ENCODE measurements at regions not wholly inside any gene's neighbourhood (a gene's known extent, or its start where the extent isn't known, plus 50 kb on each side); places are given as distances from the start of the nearest gene placed in this dataset.

DNA sequence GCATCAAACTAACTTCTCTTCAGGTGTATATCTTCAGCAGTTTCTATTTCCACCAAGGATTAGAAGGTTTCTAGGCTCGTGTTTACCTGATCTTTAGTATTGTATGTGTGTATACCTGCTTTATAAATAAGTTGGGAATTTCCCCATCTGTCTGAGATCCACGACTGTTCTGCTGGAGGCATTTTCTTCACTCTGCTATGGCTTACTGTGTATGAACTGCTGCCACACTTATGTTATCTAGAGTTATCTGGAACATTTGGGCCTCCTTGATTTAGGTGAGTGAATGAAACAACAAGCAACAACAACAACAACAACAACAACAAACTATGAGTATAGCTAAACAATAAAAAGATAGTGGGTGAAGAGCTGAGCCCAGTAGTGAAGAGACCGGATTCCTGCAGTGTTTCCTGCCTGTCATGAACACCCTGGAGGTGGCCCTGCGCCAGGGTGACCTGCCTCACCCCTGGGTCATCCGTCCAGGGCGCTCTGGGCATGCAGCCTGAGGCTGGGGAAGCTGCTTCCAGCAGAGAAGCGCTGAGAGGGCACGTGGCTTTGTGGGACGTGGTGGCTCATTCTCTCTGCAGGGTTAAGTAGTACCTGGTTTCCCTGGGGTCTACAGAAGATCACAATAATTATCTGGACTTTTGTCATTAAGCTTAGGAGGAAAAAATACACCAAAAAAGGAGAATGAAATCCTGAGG lies 56.1 kb upstream of the GATA6 start:
- DNase-seq (ENCODE audit: low spot score): no peak

DNA sequence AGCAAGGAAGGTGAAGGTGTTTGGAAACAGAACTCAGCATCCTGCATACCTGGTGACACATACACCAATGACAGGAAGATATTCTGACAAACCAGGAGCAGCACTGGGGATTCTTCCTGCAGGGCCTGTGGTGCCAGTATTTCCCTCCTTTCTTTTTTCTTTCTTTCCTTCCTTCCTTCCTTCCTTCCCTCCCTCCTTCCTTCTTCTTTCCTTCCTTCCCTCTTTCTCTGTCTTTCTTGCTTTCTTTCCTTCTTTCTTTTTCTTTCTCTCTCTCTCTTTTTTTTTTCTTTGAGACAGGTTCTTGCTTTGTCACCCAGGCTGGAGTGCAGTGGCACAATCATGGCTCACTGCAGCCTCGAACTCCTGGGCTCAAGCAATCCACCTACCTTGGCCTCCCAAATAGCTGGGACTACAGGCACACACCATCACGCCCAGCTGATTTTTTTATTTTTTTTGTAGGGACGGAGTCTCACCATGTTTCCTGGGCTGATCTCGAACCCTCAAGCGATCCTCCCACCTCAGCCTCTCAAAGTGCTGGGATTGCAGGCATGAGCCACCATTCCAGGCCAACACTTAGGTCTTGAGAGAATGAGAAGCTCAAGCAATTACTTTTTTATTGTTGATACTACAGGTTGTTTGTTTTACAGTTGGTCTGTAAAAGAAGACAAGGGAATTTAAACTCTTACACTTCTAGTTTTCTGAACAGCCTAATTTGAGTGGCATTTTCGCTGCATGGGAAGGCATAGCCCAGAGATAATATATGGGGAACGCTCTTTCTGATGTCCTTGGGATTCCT lies 54.7 kb upstream of the GATA6 start:
- DNase-seq (ENCODE audit: low spot score): no peak

DNA sequence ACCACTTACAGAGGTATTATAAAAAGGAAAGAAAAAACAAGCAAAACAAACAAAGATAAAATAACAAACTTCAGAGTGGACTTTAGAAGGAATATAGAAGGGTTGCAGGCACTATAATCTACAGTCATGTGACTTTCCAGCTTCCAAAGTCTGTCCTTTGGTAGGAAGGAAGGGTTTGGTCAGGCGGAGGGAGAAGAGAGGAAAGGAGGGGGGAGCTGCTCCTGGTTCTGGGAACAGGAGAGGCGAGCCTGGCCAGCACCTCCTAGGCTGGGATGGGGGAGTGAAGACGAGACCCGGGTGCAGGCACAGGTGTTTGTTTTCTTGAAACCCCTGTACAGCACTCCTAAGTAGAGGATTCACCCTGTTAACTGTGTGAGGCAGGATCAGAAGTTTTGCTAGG lies 53.8 kb upstream of the GATA6 start:
- DNase-seq (ENCODE audit: low spot score): no peak

Data from H4 (cell line).